Activated T-helper 2 cell treated with anti-CD3 and anti-CD28 coated beads, Interferon-gamma antibody, Interleukin-2, Interleukin-4, amounts not matched to agents 10 μg/mL and 5 μg/mL and 100 μg/mL, durations not matched to agents 14 hours and 24 hours and 36 hours (primary cell): ENCODE measurements at regions not wholly inside any gene's neighbourhood (a gene's known extent, or its start where the extent isn't known, plus 50 kb on each side); places are given as distances from the start of the nearest gene placed in this dataset.

ENCODE experiments used
- DNase-seq: peaks from one replicate; pipeline ENCODE4 v3.0.0; 2021; ENCODE audit warnings: low spot score
- H3K27ac Mint-ChIP-seq: one replicate; pipeline ENCODE4 v1.8.0; 2021; ENCODE audit warnings: mixed read lengths
- H3K27me3 Mint-ChIP-seq: one replicate; pipeline ENCODE4 v1.8.0; 2021; ENCODE audit warnings: low read depth, mixed read lengths
- H3K36me3 Mint-ChIP-seq: one replicate; pipeline ENCODE4 v1.8.0; 2021; ENCODE audit warnings: low read depth, mixed read lengths
- H3K4me1 Mint-ChIP-seq: one replicate; pipeline ENCODE4 v1.8.0; 2021; ENCODE audit warnings: low read depth, mixed read lengths
- H3K4me3 Mint-ChIP-seq: one replicate; pipeline ENCODE4 v1.8.0; 2021; ENCODE audit warnings: low read depth, mild to moderate bottlenecking, moderate library complexity, mixed read lengths
- H3K9me3 Mint-ChIP-seq: one replicate; pipeline ENCODE4 v1.8.0; 2021; ENCODE audit warnings: mixed read lengths
- intact Hi-C: fragments of 100-400 bp; cut with micrococcal nuclease; formaldehyde crosslinking; loops from one replicate; pipeline ENCODE4 v1.15.1; 2023

DNA sequence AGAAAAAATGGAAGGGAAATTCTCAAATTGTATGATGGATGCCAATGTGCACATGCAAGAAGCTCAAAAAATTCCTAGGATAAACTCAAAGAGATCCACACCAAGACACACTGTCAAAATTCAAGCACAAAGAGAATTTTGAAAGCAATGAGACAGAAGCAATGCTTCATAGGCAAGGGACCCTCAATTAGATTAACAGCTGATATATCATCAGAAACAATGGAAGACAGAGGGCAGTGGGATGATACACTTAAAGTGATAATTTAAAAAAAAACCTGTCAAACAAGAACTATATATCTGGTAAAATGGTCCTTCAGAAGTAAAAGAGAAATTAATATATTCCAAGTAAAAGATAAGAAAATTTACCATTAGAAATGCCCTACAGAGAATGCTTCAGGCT lies 306.3 kb upstream of the PCDH7 start:
- intact Hi-C loops = no loop called here
- peaks cover 76% of the 10 kb centered on the region for H3K9me3 Mint-ChIP-seq
- H3K36me3 Mint-ChIP-seq = no peaks in the 10 kb centered on the region
- no peaks in the 10 kb centered on the region for H3K27me3 Mint-ChIP-seq
- DNase-seq = no peak
- no peak overlapping the region for H3K27ac Mint-ChIP-seq
- H3K4me1 Mint-ChIP-seq = no peaks in the 10 kb centered on the region
- no peak overlapping the region for H3K4me3 Mint-ChIP-seq

DNA sequence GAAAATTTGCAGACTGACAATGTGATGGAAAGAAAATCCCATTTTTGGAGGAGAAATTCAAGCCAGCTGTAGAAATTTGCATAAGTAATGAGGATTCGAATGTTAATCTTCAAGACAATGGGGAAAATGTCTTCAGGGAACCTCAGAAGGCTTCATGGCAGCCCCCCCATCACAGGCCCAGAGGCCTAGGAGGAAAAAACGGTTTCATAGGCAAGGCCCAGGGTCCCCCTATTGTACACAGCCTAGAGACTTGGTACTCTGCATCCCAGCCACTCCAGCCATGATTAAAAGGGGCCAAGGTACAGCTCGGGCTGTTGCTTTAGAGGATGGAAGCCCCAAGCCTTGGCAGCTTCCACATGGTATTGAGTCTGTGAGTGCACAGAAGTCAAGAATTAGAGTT lies 303.6 kb upstream of the PCDH7 start:
- Mint-ChIP-seq H3K9me3 (peaks cover 71% of the 10 kb centered on the region), H3K27ac (no peak overlapping the region), H3K27me3 (no peaks in the 10 kb centered on the region), H3K4me1 (no peaks in the 10 kb centered on the region), H3K36me3 (no peaks in the 10 kb centered on the region), H3K4me3 (no peak overlapping the region)
- intact Hi-C loops = no loop called here
- DNase-seq = no peak

DNA sequence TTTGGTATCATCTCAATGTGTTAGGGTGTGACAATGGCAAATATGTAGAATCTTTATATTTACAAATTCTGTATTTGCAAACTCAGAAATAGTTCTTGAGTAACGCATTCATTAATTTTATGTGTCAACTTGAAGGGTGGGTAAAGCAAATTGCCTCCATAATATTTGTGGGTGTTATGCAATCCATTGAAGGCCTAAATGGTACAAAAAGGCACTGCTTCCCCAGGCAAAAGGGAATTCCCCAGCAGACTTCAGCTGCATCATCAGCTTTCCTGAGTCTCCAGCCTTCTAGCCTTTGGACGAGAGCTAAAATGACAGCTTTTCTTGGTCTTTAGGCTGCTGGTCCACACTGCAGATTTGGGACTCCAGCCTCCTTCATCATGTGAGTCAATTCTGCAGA lies 292.2 kb upstream of the PCDH7 start:
- H3K4me1 Mint-ChIP-seq = no peaks in the 10 kb centered on the region
- no peak overlapping the region for H3K4me3 Mint-ChIP-seq
- no peaks in the 10 kb centered on the region for H3K36me3 Mint-ChIP-seq
- no peaks in the 10 kb centered on the region for H3K27me3 Mint-ChIP-seq
- H3K9me3 Mint-ChIP-seq = peaks cover 38% of the 10 kb centered on the region
- intact Hi-C loops = no loop called here
- DNase-seq = no peak
- H3K27ac Mint-ChIP-seq = no peak overlapping the region

DNA sequence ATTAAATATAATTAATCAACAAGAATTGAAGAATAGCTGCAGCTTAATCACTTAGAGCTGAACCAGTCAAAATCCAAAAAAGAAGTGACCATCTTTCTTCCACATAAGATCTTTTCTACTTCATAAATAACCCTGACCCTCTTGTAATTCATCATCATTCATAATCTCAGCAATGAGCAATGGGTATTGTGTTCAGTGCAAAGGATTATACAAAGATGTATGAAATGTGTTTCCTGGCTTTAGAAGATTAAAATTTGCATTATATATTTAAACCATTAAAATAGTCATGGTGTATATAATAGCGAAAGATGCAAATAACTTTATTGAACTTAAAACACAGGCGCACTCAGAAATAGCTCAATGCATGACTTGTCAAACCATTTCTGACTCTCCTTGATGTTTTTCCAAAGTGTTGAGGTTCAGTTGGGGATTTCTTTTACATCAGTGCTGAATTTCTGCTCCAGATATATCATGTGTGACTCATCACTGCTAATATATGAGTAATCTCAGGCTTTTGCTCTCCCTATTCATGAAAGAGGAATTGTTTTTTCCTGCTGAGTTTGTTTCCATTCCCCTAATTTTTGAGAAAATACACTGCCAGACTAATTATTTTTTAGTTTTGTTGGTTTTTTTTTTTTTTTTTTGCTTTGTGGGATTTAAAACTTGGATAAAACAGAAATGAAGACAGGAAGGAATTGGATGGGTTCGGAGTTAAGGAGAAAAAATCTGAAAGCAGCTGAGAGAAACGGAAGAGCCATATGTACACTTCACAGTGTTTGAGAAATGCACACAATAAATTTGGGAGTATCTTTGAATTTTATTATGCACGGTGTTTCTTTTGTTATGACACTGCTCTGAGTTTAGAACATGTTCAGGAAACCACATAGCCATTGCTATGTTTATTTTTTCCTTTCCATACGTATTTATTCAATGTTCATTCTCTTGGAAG lies 290.1 kb upstream of the PCDH7 start:
- Mint-ChIP-seq H3K27ac (no peak overlapping the region), H3K27me3 (no peaks in the 10 kb centered on the region), H3K4me1 (no peaks in the 10 kb centered on the region), H3K4me3 (no peak overlapping the region), H3K36me3 (no peaks in the 10 kb centered on the region), H3K9me3 (peaks cover 31% of the 10 kb centered on the region)
- no peak for DNase-seq
- intact Hi-C loops = no loop called here

DNA sequence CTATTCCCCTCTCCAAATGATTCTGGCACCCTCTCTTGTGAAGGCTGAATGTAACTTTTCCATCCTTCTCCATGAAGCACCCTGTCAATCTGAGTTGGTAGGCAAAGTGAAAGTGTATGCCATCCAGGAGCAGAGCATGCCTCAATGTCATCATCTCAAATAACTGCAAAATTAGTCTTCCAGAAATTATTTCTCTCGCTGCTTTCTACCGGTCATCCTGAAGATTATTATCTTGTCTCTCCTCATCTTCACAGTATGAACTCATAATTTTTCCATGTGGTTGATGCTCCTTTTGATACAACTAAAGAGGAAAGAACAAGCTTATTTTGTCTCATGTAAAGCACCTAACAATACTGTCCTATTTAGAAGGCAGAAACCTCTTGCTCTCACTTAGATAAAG lies 285.5 kb upstream of the PCDH7 start:
- Mint-ChIP-seq H3K27ac (no peak overlapping the region), H3K4me1 (no peaks in the 10 kb centered on the region), H3K9me3 (peaks cover 36% of the 10 kb centered on the region), H3K36me3 (no peaks in the 10 kb centered on the region), H3K27me3 (no peaks in the 10 kb centered on the region), H3K4me3 (no peak overlapping the region)
- DNase-seq = no peak
- intact Hi-C loops = no loop called here

DNA sequence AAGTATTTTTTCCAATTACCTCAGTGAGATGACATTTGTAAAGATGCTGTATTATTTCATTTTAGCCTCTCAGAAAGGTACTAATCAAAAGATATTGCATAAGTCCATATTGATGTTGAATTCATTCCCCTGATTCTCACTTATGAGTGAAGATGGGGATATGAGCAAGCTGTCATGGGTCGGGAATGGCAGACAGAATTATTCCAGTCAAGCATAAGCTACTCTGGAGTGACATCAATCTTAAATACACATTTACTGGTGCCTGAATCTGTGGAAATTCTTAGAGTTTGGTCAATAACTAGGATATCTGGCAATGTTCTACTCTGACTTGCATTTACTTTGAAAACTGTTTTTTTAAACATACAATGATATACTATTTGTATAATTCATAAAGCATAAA lies 283.8 kb upstream of the PCDH7 start:
- Mint-ChIP-seq H3K36me3 (no peaks in the 10 kb centered on the region), H3K4me3 (no peak overlapping the region), H3K9me3 (peaks cover 32% of the 10 kb centered on the region), H3K27me3 (no peaks in the 10 kb centered on the region), H3K27ac (no peak overlapping the region), H3K4me1 (no peaks in the 10 kb centered on the region)
- intact Hi-C loops = no loop called here
- no peak for DNase-seq

DNA sequence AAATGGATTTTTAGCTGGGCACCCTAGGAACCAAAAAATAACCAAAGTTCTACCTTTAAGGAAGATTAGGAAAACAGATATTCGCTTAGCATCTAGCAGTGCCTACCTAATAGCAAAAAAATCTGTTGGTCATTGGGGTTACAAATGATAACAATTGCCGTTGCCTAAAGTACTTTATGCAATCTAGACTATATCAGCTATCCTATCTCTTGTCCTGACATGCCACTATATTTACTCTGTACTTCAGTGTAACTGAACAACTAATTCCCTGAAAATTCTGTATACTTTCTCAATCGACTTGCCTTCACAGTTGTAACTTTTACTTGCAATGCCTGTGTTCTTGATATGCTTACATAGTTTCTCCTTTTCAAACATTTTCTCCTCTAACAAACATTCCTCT lies 282.9 kb upstream of the PCDH7 start:
- Mint-ChIP-seq H3K27ac (no peak overlapping the region), H3K36me3 (no peaks in the 10 kb centered on the region), H3K27me3 (no peaks in the 10 kb centered on the region), H3K4me1 (no peaks in the 10 kb centered on the region), H3K9me3 (peaks cover 26% of the 10 kb centered on the region), H3K4me3 (no peak overlapping the region)
- DNase-seq = no peak
- intact Hi-C loops = no loop called here

DNA sequence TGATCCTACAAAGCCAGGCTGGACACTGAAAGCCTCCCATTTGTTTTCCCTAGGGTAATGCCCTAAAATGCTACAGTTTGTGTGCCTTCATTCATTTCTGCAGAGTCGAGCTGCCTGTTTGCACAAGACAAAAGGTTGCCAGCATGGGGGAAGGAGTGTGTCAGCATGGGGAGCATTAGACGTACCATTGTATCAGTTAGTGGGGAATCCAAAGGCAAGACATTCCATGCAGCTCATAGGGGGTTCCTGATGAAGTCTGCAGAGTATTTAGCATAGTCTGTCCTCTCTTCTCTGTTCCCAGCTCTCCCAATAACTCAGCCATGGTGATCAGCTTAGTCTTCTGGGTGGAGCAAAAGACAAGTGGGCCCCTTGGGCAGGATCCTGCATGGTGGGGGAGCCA lies 276.9 kb upstream of the PCDH7 start:
- no peaks in the 10 kb centered on the region for H3K4me1 Mint-ChIP-seq
- peaks cover 20% of the 10 kb centered on the region for H3K9me3 Mint-ChIP-seq
- no peaks in the 10 kb centered on the region for H3K36me3 Mint-ChIP-seq
- H3K27ac Mint-ChIP-seq = no peak overlapping the region
- no peak overlapping the region for H3K4me3 Mint-ChIP-seq
- H3K27me3 Mint-ChIP-seq = no peaks in the 10 kb centered on the region
- no peak for DNase-seq
- intact Hi-C loops = no loop called here

DNA sequence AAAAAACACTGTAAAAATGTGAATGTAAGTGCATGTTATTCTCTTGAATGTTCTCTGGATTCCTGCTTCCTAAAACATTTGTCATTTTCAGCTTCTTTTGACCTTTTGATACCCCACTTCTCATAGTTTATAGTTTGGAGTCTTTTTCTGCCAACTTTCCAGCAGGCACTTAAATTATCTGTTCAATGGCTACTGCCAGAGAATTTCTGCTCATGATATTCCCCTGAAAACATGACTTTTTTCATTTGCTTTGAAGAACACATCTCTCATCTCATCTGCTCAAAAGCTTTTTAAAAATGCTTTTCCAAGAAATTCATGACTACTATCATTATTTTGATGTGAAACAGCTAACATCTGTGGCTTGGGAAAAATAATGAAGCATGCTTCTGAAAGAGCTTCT lies 269.7 kb upstream of the PCDH7 start:
- H3K4me3 Mint-ChIP-seq = no peak overlapping the region
- H3K9me3 Mint-ChIP-seq = peaks cover 50% of the 10 kb centered on the region
- DNase-seq = no peak
- H3K4me1 Mint-ChIP-seq = no peaks in the 10 kb centered on the region
- no peaks in the 10 kb centered on the region for H3K36me3 Mint-ChIP-seq
- no peaks in the 10 kb centered on the region for H3K27me3 Mint-ChIP-seq
- intact Hi-C loops = no loop called here
- no peak overlapping the region for H3K27ac Mint-ChIP-seq

DNA sequence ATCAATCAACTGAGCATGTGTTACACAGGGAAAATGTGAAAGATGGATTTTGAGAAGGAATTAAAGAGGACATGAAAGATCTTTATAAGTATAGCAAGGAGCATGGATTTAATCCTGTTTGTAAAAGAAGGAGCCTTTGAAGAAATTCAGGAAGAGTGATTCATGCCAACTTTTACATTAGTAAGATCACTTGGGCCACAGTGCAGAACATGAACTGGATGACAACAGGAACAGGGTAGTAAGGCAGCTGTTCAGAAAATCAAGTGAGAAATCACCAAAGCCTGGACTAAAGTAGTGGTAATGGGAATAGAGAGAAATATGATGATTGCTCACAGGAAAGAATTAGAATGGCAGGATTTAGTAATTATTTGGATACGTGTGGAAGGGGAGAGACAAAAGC lies 265.7 kb upstream of the PCDH7 start:
- intact Hi-C loops = no loop called here
- Mint-ChIP-seq H3K9me3 (peaks cover 51% of the 10 kb centered on the region), H3K36me3 (no peaks in the 10 kb centered on the region), H3K27me3 (no peaks in the 10 kb centered on the region), H3K4me1 (no peaks in the 10 kb centered on the region), H3K27ac (no peak overlapping the region), H3K4me3 (no peak overlapping the region)
- no peak for DNase-seq

DNA sequence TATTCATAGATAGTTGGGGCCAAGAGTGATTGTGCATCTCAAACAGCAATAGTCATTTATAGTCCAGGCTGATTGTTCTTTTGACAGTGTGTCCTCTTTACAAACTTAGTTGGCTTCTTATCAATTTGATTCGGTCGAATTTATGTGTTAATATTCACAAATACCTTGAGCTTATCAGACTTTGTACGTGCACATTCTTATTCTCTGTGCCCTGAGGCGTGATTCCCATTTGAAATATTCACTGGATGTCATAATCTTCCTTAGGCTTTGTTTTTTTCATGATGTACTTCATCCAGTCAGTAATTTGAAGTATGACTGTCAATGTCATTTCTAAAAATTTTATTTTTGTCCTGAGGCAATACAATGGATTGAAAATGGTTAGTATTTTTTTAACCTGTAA lies 263.5 kb upstream of the PCDH7 start:
- H3K36me3 Mint-ChIP-seq = no peaks in the 10 kb centered on the region
- no peak overlapping the region for H3K27ac Mint-ChIP-seq

DNA sequence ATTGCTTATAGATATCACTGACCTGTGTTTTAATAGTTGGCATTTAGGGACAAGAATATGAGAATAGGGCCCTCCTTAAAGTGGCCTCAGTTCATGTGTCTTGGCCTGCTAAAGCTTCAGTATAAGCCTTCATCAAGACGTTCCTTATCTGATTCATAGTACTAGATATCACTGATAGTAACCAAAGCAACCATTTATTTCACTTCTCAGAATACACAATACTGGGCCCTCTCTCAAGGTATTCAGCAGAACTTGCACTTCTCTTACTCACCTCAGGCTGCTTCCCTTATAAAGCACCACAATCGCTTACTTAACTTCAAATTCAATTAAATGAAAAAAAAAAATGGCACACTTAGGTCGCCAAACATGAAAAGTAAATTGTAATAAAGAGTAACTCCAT lies 259.4 kb upstream of the PCDH7 start:
- H3K9me3 Mint-ChIP-seq = peaks cover 55% of the 10 kb centered on the region
- intact Hi-C loops = no loop called here
- H3K27ac Mint-ChIP-seq = no peak overlapping the region
- H3K36me3 Mint-ChIP-seq = no peaks in the 10 kb centered on the region
- H3K4me1 Mint-ChIP-seq = no peaks in the 10 kb centered on the region
- no peak for DNase-seq
- no peak overlapping the region for H3K4me3 Mint-ChIP-seq
- H3K27me3 Mint-ChIP-seq = no peaks in the 10 kb centered on the region

More for the DNA sequence above, 263.5 kb upstream of the PCDH7 start:
- H3K4me1 Mint-ChIP-seq = no peaks in the 10 kb centered on the region
- no peak overlapping the region for H3K4me3 Mint-ChIP-seq
- DNase-seq = no peak
- peaks cover 61% of the 10 kb centered on the region for H3K9me3 Mint-ChIP-seq
- no peaks in the 10 kb centered on the region for H3K27me3 Mint-ChIP-seq
- intact Hi-C loops = no loop called here

DNA sequence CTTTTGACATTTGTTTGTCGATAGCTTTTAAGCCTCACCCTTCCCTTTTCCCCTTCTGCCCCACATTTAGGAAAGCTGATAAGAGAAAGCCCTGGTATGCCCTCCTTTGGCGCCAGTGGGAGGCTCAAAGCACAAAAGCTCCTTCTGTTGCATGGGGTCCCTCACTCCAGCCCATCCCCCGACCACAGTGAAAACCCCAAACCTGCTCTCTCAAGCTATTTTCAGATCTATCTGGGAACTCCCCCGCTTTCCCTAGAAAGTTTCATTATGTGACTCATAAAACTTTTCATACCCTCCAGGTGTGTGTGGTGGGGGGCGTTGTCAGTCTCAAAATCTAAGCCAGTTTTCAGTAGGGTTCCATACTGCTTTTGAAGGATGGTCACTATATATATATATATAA lies 259.0 kb upstream of the PCDH7 start:
- Mint-ChIP-seq H3K27me3 (no peaks in the 10 kb centered on the region), H3K36me3 (no peaks in the 10 kb centered on the region), H3K4me3 (no peak overlapping the region), H3K27ac (no peak overlapping the region), H3K4me1 (no peaks in the 10 kb centered on the region), H3K9me3 (peaks cover 51% of the 10 kb centered on the region)
- no peak for DNase-seq
- intact Hi-C loops = no loop called here
